ENCODE measurements at regions not wholly inside any gene's neighbourhood (a gene's known extent, or its start where the extent isn't known, plus 50 kb on each side); places are given as distances from the start of the nearest gene placed in this dataset.
"Not testable (repeated sequence)": the region's sequence is repeated elsewhere in the genome, so short reads cannot be mapped to it uniquely, and the experiment has no call there.

- DNase-seq: no peak
These were observed 128.2 kb upstream of the RASEF start for GRCh38 chr9:83191154-83191553.

GRCh38 chr9:83189026-83189425, 126.1 kb upstream of the RASEF start:
- not testable (repeated sequence) for DNase-seq

GRCh38 chr9:83188277-83188676, 125.3 kb upstream of the RASEF start:
- no peak for DNase-seq

GRCh38 chr9:83186155-83186737, 123.3 kb upstream of the RASEF start:
- DNase-seq: no peak

- DNase-seq: no peak
These were observed 122.7 kb upstream of the RASEF start for GRCh38 chr9:83185488-83186154.

- no peak for DNase-seq
These were observed 120.7 kb upstream of the RASEF start for GRCh38 chr9:83183621-83184020.

GRCh38 chr9:83182071-83182470, 119.1 kb upstream of the RASEF start:
- no peak for DNase-seq

- DNase-seq: no peak
These were observed 115.8 kb upstream of the RASEF start for GRCh38 chr9:83178717-83179116.

- no peak for DNase-seq
These were observed 114.8 kb upstream of the RASEF start for GRCh38 chr9:83177747-83178146.

GRCh38 chr9:83167126-83167525, 104.2 kb upstream of the RASEF start:
- no peak for DNase-seq

- no peak for DNase-seq
These were observed 103.4 kb upstream of the RASEF start for GRCh38 chr9:83166372-83166771.

GRCh38 chr9:83155733-83156132, 92.8 kb upstream of the RASEF start:
- DNase-seq: no peak

- DNase-seq: no peak
These were observed 91.9 kb upstream of the RASEF start for GRCh38 chr9:83154821-83155220.

- no peak for DNase-seq
These were observed 91.3 kb upstream of the RASEF start for GRCh38 chr9:83154087-83154736.

- no peak for DNase-seq
These were observed 90.1 kb upstream of the RASEF start for GRCh38 chr9:83153030-83153429.

GRCh38 chr9:83151627-83152137, 88.7 kb upstream of the RASEF start:
- peak; percentile 32 for DNase-seq

GRCh38 chr9:83147315-83148149, 84.6 kb upstream of the RASEF start:
- no peak for DNase-seq

- DNase-seq: no peak
These were observed 83.4 kb upstream of the RASEF start for GRCh38 chr9:83146325-83146724.

- DNase-seq: peak; percentile 10
These were observed 81.5 kb upstream of the RASEF start for GRCh38 chr9:83144492-83144891.

- DNase-seq: no peak
These were observed 79.4 kb upstream of the RASEF start for GRCh38 chr9:83142389-83142788.

GRCh38 chr9:83141887-83142286, 78.9 kb upstream of the RASEF start:
- DNase-seq: no peak

GRCh38 chr9:83140061-83140460, 77.1 kb upstream of the RASEF start:
- DNase-seq: no peak

- no peak for DNase-seq
These were observed 75.6 kb upstream of the RASEF start for GRCh38 chr9:83138422-83139135.
